ENCODE measurements at regions not wholly inside any gene's neighbourhood (a gene's known extent, or its start where the extent isn't known, plus 50 kb on each side); places are given as distances from the start of the nearest gene placed in this dataset.

DNA sequence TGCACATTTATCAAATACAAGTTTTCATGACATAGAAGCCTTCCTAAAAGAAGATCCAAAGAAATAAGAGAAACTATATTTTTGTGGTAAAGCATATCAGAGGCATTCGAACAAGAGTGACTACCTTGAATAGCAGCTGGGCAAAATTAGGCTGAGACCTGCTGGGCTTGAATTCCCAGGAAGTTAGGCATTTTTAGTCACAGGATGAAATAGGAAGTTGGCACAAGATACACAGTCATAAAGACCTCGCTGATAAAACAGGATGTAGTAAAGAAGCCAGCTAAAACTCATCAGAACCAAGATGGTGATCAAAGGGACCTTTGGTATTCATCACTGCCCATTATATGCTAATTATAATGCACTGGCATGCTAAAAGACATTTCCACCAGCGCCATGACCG, 1302.3 kb upstream of the NRXN1 start:
- TF ChIP-seq, protein P1, sequence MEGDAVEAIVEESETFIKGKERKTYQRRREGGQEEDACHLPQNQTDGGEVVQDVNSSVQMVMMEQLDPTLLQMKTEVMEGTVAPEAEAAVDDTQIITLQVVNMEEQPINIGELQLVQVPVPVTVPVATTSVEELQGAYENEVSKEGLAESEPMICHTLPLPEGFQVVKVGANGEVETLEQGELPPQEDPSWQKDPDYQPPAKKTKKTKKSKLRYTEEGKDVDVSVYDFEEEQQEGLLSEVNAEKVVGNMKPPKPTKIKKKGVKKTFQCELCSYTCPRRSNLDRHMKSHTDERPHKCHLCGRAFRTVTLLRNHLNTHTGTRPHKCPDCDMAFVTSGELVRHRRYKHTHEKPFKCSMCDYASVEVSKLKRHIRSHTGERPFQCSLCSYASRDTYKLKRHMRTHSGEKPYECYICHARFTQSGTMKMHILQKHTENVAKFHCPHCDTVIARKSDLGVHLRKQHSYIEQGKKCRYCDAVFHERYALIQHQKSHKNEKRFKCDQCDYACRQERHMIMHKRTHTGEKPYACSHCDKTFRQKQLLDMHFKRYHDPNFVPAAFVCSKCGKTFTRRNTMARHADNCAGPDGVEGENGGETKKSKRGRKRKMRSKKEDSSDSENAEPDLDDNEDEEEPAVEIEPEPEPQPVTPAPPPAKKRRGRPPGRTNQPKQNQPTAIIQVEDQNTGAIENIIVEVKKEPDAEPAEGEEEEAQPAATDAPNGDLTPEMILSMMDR (optimal IDR thresholded peaks at IDR 0.05 in 1 of 3, IDR thresholded peaks at IDR 0.05 in 1 of 3, conservative IDR thresholded peaks at IDR 0.05 in 1 of 3; ENCODE audit: extremely low read depth in 1 of 3, insufficient read depth in 2 of 3, low read length in 3 of 3) = no peak
- no peak for TF ChIP-seq EZH2 (IDR thresholded peaks at IDR 0.05; ENCODE audit: low read length)
